HG03354 (cell line): ENCODE measurements at regions not wholly inside any gene's neighbourhood (a gene's known extent, or its start where the extent isn't known, plus 50 kb on each side); places are given as distances from the start of the nearest gene placed in this dataset.

ENCODE experiments used
- ATAC-seq: cut with Tn5 transposase; IDR thresholded peaks from one replicate; pipeline ENCODE4 v1.9.1; 2021; ENCODE audit warnings: mild to moderate bottlenecking; ENCODE audit not compliant: unreplicated experiment, poor library complexity, severe bottlenecking

- no peak for ATAC-seq
Measured at GRCh38 chr13:77981281-77981881, 62.8 kb upstream of the EDNRB start.

GRCh38 chr13:77980592-77980991, 62.0 kb upstream of the EDNRB start:
- ATAC-seq, result no peak

GRCh38 chr13:77979721-77980385, 61.2 kb upstream of the EDNRB start:
- no peak for ATAC-seq

- no peak for ATAC-seq
Measured at GRCh38 chr13:77975358-77976042, 56.9 kb upstream of the EDNRB start.

GRCh38 chr13:77969299-77969698, 50.7 kb upstream of the EDNRB start:
- no peak for ATAC-seq
